ENCODE measurements at regions not wholly inside any gene's neighbourhood (a gene's known extent, or its start where the extent isn't known, plus 50 kb on each side); places are given as distances from the start of the nearest gene placed in this dataset.

DNA sequence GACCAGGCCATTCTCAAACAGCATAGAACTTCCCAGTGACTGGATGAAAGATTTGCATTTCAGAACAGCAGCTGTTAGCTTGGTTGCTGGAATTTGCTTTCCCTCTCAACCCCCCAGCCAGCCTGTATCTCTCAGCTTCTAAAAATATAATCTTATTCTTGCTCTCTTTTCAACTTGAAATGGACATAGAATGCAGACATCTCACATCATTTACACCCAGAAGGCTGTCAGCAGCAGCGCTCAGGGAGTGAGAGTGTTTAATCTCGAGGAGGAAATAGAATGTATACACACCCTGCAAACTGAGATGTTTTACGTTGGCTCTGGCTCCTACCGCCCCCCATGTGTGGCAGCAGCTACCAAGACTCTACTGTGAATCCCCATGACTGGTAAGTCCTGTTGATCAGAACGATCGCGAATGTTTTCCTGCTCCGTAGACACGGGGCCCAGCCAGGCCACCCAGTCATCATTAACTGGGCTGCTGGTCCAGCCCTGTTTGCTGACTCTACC is 163.4 kb upstream of the SLC24A3 start:
- TF ChIP-seq, protein P1, sequence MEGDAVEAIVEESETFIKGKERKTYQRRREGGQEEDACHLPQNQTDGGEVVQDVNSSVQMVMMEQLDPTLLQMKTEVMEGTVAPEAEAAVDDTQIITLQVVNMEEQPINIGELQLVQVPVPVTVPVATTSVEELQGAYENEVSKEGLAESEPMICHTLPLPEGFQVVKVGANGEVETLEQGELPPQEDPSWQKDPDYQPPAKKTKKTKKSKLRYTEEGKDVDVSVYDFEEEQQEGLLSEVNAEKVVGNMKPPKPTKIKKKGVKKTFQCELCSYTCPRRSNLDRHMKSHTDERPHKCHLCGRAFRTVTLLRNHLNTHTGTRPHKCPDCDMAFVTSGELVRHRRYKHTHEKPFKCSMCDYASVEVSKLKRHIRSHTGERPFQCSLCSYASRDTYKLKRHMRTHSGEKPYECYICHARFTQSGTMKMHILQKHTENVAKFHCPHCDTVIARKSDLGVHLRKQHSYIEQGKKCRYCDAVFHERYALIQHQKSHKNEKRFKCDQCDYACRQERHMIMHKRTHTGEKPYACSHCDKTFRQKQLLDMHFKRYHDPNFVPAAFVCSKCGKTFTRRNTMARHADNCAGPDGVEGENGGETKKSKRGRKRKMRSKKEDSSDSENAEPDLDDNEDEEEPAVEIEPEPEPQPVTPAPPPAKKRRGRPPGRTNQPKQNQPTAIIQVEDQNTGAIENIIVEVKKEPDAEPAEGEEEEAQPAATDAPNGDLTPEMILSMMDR (IDR thresholded peaks at IDR 0.05; ENCODE audit: control extremely low read depth in 1 of 3, insufficient read depth in 1 of 3, low read depth in 1 of 3, low read length in 3 of 3), result no peak
- TF ChIP-seq TEAD4 (IDR thresholded peaks at IDR 0.05; ENCODE audit: low read depth, low read length) (no peak), NRF1 (IDR thresholded peaks at IDR 0.05; ENCODE audit: low read depth, low read length) (no peak), SRF (IDR thresholded peaks at IDR 0.05; ENCODE audit: low read depth, low read length) (no peak), SP4 (IDR thresholded peaks at IDR 0.05; ENCODE audit: low read length) (no peak), SUZ12 (IDR thresholded peaks at IDR 0.05; ENCODE audit: low read length) (no peak), GABPA (IDR thresholded peaks at IDR 0.05; ENCODE audit: borderline replicate concordance, insufficient read depth, low read length) (no peak), POU5F1 (IDR thresholded peaks at IDR 0.05; ENCODE audit: low read depth, low read length) (no peak)

Measured in H1 (cell line).